ENCODE measurements at regions not wholly inside any gene's neighbourhood (a gene's known extent, or its start where the extent isn't known, plus 50 kb on each side); places are given as distances from the start of the nearest gene placed in this dataset.

GRCh38 chr1:38733761-38734160 is 125.8 kb downstream of the RRAGC start:
- TF ChIP-seq POLR2AphosphoS5 (IDR thresholded peaks at IDR 0.05) (no peak), POLR2A (IDR thresholded peaks at IDR 0.05; ENCODE audit: low read depth) (no peak)
